BE2C (cell line): ENCODE measurements at regions not wholly inside any gene's neighbourhood (a gene's known extent, or its start where the extent isn't known, plus 50 kb on each side); places are given as distances from the start of the nearest gene placed in this dataset.

Experiments
- DNase-seq: peaks from one replicate; pipeline ENCODE4 v3.0.0-alpha.2; 2020
- H3K27me3 ChIP-seq: fragments of 250-450 bp; sonication (Bioruptor Pico); 2 replicates; pipeline ENCODE4 v1.5.1; 2020; ENCODE audit warnings: mild to moderate bottlenecking
- H3K36me3 ChIP-seq: fragments of 250-450 bp; sonication (Bioruptor Pico); 2 replicates; pipeline ENCODE4 v1.5.1; 2020; ENCODE audit warnings: mild to moderate bottlenecking
- H3K4me1 ChIP-seq: fragments of 250-450 bp; sonication (Bioruptor Pico); 2 replicates; pipeline ENCODE4 v1.5.1; 2020
- H3K4me3 ChIP-seq: 2 replicates; pipeline ENCODE4 v1.5.1; 2011; ENCODE audit warnings: low read depth, low read length
- H3K9me3 ChIP-seq: fragments of 250-450 bp; sonication (Bioruptor Pico); 2 replicates; pipeline ENCODE4 v1.5.1; 2020
- TF ChIP-seq, protein P1 (sequence below): IDR thresholded peaks from 2 replicates; pipeline ENCODE4 v1.5.1; 2012; ENCODE audit warnings: mild to moderate bottlenecking, low read depth, low read length

GRCh38 chr4:124491361-124492145 is 221.0 kb downstream of the ANKRD50 start:
- no peaks in the 10 kb centered on the region for H3K36me3 ChIP-seq
- H3K4me3 ChIP-seq: no peak overlapping the region
- DNase-seq: no peak
- peaks cover 7% of the 10 kb centered on the region; the same call in 1 of the 2 replicates for H3K4me1 ChIP-seq
- TF ChIP-seq, protein P1, sequence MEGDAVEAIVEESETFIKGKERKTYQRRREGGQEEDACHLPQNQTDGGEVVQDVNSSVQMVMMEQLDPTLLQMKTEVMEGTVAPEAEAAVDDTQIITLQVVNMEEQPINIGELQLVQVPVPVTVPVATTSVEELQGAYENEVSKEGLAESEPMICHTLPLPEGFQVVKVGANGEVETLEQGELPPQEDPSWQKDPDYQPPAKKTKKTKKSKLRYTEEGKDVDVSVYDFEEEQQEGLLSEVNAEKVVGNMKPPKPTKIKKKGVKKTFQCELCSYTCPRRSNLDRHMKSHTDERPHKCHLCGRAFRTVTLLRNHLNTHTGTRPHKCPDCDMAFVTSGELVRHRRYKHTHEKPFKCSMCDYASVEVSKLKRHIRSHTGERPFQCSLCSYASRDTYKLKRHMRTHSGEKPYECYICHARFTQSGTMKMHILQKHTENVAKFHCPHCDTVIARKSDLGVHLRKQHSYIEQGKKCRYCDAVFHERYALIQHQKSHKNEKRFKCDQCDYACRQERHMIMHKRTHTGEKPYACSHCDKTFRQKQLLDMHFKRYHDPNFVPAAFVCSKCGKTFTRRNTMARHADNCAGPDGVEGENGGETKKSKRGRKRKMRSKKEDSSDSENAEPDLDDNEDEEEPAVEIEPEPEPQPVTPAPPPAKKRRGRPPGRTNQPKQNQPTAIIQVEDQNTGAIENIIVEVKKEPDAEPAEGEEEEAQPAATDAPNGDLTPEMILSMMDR: no peak
- H3K27me3 ChIP-seq: no peaks in the 10 kb centered on the region
- H3K9me3 ChIP-seq: no peaks in the 10 kb centered on the region

DNA sequence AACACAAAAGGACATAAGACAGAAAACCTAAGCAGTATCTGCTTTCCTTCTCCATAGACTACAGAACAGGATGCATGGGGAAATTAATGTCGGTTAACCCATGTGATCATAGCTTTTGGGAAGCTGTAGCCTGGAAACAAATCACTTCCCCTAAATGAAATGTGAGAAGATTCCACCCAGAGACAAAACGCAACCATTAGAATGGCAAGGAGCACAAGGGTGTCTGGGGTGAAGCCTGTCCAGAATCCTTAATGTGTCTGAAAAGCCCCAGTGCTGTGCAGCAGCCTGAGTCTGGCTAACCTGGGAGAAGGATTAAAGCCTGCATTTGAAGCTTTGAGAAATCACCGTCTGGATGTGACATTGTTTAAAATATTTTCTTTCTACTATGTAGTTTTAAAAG is 213.3 kb downstream of the ANKRD50 start:
- Histone ChIP-seq H3K4me3 (no peak overlapping the region), H3K27me3 (no peaks in the 10 kb centered on the region), H3K9me3 (no peaks in the 10 kb centered on the region), H3K4me1 (peaks cover 11% of the 10 kb centered on the region), H3K36me3 (no peaks in the 10 kb centered on the region)
- TF ChIP-seq, protein P1: no peak
- peak; percentile 14 for DNase-seq

DNA sequence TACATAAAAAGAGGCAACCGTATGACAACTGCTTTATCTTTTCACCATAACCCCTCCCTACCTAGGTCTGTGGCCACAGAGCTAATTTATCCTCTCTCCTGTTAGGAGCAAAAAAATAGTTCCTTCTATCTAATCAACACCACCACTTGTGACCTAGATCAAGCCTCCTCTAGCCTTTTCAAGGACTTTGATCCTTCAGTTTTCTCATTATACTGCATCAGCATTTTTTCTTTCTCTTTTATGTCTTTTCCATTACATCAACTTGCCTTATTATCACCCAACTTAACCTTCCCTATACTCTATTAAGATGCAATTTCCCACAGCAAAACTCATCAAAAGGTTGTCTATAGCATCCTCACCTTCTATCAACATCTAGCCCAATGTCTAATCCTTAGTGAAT is 211.0 kb downstream of the ANKRD50 start:
- TF ChIP-seq, protein P1: no peak
- H3K4me3 ChIP-seq: no peak overlapping the region
- no peak for DNase-seq
- H3K27me3 ChIP-seq: no peaks in the 10 kb centered on the region
- H3K36me3 ChIP-seq: no peaks in the 10 kb centered on the region
- no peaks in the 10 kb centered on the region for H3K9me3 ChIP-seq
- peaks cover 21% of the 10 kb centered on the region for H3K4me1 ChIP-seq

DNA sequence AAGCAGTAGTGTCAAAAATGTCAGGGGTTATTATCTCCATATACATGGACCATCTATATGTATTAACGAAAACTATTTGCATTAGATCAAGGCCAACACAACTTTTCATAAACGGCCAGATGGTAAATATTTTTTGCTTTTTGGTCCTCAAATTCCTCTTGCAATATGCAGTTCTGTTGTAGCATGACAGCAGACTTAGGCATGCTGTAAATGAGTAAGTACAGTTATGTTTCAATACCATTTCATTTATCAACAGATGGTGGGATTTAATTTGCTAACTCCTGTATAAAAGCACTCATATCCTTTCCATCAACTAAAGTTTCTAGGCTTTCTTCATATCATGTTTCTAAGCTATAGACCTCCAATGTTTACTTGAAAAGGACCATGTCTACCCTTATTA is 208.1 kb downstream of the ANKRD50 start:
- peaks cover 29% of the 10 kb centered on the region for H3K4me1 ChIP-seq
- H3K27me3 ChIP-seq: no peaks in the 10 kb centered on the region
- no peak overlapping the region for H3K4me3 ChIP-seq
- DNase-seq: no peak
- H3K9me3 ChIP-seq: no peaks in the 10 kb centered on the region
- TF ChIP-seq, protein P1: no peak
- no peaks in the 10 kb centered on the region for H3K36me3 ChIP-seq

GRCh38 chr4:124505211-124505610 is 207.3 kb downstream of the ANKRD50 start:
- Histone ChIP-seq H3K36me3 (no peaks in the 10 kb centered on the region), H3K4me3 (no peak overlapping the region), H3K27me3 (no peaks in the 10 kb centered on the region), H3K4me1 (peaks cover 29% of the 10 kb centered on the region), H3K9me3 (no peaks in the 10 kb centered on the region)
- TF ChIP-seq, protein P1: no peak
- no peak for DNase-seq

GRCh38 chr4:124509151-124509550 is 203.4 kb downstream of the ANKRD50 start:
- H3K9me3 ChIP-seq: no peaks in the 10 kb centered on the region
- H3K36me3 ChIP-seq: no peaks in the 10 kb centered on the region
- no peak overlapping the region for H3K4me3 ChIP-seq
- DNase-seq: no peak
- H3K27me3 ChIP-seq: no peaks in the 10 kb centered on the region
- H3K4me1 ChIP-seq: peaks cover 25% of the 10 kb centered on the region
- TF ChIP-seq, protein P1: no peak
